Activated CD4-positive, alpha-beta memory T cell treated with anti-CD3 and anti-CD28 coated beads, Interleukin-2, amount 10 ng/mL, durations not matched to agents 7 days and 5 days (primary cell): ENCODE measurements at regions not wholly inside any gene's neighbourhood (a gene's known extent, or its start where the extent isn't known, plus 50 kb on each side); places are given as distances from the start of the nearest gene placed in this dataset.

Experiments
- CTCF ChIA-PET: fragments of 350-600 bp; sonication (Branson Sonifier 250); formaldehyde crosslinking; loops from one replicate; lab custom pipeline; 2021; ENCODE audit warnings: antibody characterized with exemption, inconsistent platforms; lab: Charles Lee
- POLR2A ChIA-PET: fragments of 350-600 bp; sonication (Branson Sonifier 250); formaldehyde crosslinking; loops from one replicate; lab custom pipeline; 2021; ENCODE audit warnings: antibody characterized with exemption; lab: Charles Lee
- DNase-seq: peaks from one replicate; pipeline ENCODE4 v3.0.0-alpha.2; 2020
- H3K27ac Mint-ChIP-seq: one replicate; pipeline ENCODE4 v1.8.0; 2021; ENCODE audit warnings: mild to moderate bottlenecking, mixed read lengths
- H3K27me3 Mint-ChIP-seq: one replicate; pipeline ENCODE4 v1.8.0; 2021; ENCODE audit warnings: mixed read lengths
- H3K36me3 Mint-ChIP-seq: one replicate; pipeline ENCODE4 v1.8.0; 2021; ENCODE audit warnings: low read depth, mixed read lengths
- H3K4me1 Mint-ChIP-seq: one replicate; pipeline ENCODE4 v1.8.0; 2021; ENCODE audit warnings: mixed read lengths
- H3K4me3 Mint-ChIP-seq: one replicate; pipeline ENCODE4 v1.8.0; 2021; ENCODE audit warnings: mild to moderate bottlenecking, mixed read lengths
- H3K9me3 Mint-ChIP-seq: one replicate; pipeline ENCODE4 v1.8.0; 2021; ENCODE audit warnings: mixed read lengths

DNA sequence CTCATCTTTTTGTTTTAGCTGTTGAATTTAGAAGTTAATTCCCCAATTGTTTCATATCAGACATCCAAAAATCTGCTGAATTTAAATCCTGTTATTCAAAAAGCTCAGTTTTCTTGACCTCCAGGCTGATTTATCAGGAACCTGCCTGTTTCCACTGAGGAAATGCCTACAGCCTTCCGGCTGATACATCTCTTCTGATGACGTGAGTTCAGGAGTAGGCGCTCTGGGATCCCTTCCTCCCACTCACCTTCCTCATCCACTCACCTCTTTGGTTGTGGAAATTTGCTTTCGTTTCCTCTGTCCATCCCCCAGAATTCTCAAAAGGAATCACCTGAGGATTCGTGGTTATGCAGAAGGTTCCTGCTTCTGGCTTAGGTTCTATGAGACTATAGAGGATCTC lies 55.4 kb upstream of the ALDH1A3 start:
- no peak for DNase-seq
- peaks cover 17% of the 10 kb centered on the region for H3K27me3 Mint-ChIP-seq
- H3K27ac Mint-ChIP-seq = no peak overlapping the region
- no peaks in the 10 kb centered on the region for H3K36me3 Mint-ChIP-seq
- no peaks in the 10 kb centered on the region for H3K9me3 Mint-ChIP-seq
- ChIA-PET CTCF (no interaction called here), POLR2A (no interaction called here)
- H3K4me1 Mint-ChIP-seq = no peaks in the 10 kb centered on the region
- no peak overlapping the region for H3K4me3 Mint-ChIP-seq

- ChIA-PET CTCF (no interaction called here), POLR2A (no interaction called here)
- DNase-seq = no peak
- Mint-ChIP-seq H3K4me3 (no peak overlapping the region), H3K27ac (no peak overlapping the region), H3K9me3 (no peaks in the 10 kb centered on the region), H3K4me1 (no peaks in the 10 kb centered on the region), H3K36me3 (no peaks in the 10 kb centered on the region), H3K27me3 (peaks cover 12% of the 10 kb centered on the region)
Measured at GRCh38 chr15:100829457-100829856, 50.2 kb upstream of the ALDH1A3 start.
